IPS DF 4.7 (cell line): ENCODE measurements at regions not wholly inside any gene's neighbourhood (a gene's known extent, or its start where the extent isn't known, plus 50 kb on each side); places are given as distances from the start of the nearest gene placed in this dataset.

Source experiments
- DNase-seq: peaks from one replicate; pipeline ENCODE4 v3.0.0-alpha.2; 2013; ENCODE audit warnings: low spot score; ENCODE audit errors: extremely low read depth

GRCh38 chr1:185368913-185369491, 52.0 kb upstream of the IVNS1ABP start:
- no peak for DNase-seq

DNA sequence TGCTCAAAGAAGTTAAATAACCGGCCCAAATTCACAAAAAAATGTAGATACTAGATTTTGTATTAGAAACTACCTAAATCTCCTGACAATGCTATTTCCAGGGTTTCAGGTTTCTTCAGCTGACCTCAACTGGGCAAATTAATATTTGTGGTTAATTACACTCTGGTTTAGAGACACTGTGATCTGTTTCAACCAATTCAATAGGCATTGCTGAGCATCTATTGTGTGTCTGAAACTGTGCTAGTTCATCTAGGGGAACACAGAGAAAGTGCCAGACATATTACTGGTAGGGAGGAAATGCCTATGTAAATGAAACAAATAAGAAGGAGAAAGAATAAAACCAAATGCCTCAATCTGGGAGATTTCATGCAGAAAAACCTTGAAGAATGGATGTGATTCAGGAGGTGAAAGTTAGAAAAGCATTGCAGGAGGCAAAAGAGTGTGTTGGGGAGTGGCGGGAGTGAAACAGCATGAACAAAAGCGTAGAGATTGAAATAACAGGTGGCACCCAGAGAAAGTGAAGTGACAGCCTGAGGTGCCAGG, 51.3 kb upstream of the IVNS1ABP start:
- DNase-seq, result no peak

DNA sequence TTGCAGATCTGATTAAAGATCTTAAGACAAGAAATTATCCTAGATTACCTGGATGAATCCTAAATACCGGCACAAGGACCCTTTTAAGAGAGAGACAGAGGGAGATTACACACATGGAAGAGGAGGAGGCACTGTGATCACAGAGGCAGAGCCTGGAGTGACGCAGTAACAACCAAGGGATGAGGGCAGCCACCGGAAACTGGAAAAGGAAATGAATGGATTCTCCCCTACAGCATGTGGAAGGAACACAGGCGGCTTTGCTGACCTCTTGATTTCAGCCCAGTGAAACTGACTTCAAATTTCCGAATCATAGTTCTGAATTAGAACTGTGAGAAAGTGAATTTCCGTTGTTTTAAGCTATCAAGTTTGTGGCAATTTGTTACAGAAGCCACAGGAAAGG, 50.2 kb upstream of the IVNS1ABP start:
- DNase-seq, result no peak
